Fibroblast of upper back skin (primary cell): ENCODE measurements at regions not wholly inside any gene's neighbourhood (a gene's known extent, or its start where the extent isn't known, plus 50 kb on each side); places are given as distances from the start of the nearest gene placed in this dataset.

Experiments
- DNase-seq: peaks from one replicate; pipeline ENCODE4 v3.0.0-alpha.2; 2013

DNA sequence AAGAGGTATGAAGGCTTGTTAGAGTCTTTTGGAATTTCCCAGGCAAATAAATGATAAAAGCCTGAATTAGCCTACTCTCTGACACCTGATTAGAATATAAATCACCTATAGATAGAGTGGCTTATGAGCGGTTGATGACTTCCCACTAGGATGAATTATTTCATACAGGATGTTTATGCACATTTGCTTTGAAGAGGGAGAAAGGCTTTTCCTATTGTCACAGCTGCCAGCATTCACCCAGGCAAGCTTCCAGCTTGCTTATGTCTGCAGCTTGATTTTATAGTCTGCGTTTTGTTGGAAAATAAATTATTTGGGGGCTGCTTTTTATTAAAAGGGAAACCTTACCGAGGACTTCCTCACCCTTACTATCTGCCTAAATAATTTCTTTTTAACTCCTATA lies 51.3 kb upstream of the EIF2S2 start:
- no peak for DNase-seq

DNA sequence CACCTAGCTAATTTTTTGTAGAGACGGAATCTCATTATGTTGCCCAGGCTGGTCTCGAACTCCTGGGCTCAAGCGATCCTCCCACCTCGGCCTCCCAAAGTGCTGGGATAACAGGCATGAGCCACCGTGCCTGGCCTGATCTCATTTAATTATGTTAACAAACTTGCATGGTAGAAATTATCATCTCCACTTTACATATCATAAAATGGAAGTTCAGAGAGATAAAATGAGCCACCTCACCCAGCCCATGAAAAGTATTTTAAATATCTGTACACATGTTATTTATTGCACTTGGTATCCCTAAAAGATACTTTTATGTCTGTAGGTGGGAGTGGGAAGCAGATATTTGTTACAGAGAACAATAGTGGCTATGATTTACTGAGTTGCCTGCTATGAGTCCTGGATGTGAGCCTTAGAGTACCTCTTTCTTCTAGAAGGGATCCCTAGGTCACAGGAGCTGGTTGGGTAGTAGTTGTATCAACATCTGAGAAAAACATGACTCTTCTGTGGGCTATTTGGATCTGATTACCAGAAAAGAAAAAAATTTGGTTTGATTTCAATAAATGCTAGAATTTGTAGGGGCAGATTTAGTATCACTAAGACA lies 52.4 kb upstream of the EIF2S2 start:
- no peak for DNase-seq

DNA sequence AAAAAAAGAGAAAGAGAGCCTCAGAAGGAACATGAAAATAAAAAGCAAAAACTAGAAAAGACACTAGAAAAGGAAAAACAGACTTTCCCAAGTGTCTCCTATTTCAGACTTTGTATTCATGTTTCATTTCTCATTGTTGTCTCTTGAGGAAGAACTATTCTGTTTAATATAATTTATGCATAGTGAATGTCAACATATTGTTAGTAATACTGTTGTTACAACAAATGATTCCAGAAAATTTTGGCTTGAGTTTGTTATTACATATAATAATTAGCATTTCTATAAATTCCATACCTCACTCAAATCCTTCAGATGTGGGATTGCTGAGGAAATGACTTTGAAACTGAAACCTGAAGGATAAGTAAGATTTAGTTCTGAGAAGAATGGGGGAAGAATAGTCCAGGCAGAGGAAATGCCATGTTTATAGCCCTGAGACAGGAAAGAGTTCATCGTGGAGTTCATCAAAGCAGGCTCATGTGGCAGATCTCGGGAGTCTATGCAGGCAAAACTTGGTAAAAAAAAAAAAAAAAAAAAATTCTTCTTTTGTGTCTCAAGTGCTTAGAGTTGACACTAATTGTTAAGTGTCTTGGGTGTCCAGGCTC lies 53.1 kb upstream of the EIF2S2 start:
- no peak for DNase-seq

DNA sequence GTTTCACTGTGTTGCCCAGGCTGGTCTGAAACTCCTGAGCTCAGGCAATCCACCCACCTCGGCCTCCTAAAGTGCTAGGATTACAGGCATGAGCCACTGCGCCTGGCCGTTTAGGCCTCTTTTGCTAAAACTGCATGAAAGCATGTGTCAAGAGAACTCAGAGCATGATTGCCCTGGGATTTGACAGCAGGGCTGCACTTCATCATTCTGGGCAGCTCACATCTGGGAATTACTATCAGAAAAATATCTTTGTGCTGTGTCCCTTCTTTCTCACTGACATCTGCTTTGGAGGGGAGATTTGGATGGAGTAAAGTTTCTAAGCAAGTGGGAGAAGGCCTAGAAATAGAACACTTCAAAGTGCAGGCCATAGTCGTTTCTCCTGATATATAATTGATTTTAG lies 59.6 kb upstream of the EIF2S2 start:
- no peak for DNase-seq

DNA sequence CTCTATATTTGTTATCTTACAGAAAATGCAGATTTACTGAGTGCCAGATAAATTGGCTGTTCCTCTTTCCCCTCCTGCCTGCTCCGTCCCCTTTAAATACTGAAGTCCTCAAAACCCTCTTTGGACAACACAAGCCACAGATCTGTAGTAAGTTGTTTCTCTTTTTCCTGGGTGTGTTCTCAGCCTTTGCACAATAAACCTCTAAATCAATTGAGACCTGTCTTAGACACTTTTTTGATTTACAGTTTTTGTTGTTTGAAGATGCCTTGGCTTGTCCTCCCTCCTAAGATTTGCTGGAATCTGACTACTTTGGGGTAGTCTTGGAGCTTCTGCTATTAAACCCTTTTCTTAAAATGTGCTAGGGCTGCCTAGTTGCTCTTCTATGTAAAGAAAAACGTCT lies 60.9 kb upstream of the EIF2S2 start:
- DNase-seq: no peak

DNA sequence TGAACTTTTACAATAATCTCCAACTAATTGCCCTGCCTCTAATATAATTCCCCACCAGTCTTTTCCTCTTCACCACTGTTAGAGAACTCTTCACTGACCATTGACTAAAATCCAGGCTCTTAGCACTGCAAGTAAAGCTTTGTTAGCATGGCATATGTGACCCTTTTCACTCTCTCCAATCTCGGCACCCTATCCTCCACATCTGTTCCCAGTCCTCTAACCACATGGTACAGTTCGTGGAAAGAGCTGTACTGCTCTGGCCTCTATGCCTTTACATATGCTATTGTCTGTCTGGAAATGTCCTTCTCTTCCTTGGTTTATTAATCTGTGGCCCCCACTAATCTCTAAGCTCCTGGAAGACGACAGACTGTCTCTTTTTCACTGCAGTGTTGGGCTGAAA lies 63.0 kb upstream of the EIF2S2 start:
- no peak for DNase-seq

DNA sequence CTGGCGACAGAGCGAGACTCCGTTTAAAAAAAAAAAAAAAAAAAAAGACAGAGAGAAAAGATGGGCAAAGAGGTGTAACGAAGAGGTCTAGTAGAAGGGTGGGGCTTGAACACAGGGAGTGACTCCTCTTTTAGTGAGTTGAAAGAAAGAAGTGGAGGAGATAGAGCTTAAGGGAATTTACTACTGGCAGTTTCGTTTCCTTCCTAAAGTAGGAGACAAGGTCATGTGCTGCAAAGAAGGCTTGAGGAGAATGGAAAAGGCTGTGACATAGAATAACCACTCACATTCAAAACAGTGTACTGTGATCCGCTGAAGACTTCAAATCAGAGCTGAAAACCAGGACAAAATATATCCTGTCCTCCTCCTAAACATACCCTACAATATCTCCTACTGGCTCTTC lies 63.8 kb upstream of the EIF2S2 start:
- DNase-seq: no peak

DNA sequence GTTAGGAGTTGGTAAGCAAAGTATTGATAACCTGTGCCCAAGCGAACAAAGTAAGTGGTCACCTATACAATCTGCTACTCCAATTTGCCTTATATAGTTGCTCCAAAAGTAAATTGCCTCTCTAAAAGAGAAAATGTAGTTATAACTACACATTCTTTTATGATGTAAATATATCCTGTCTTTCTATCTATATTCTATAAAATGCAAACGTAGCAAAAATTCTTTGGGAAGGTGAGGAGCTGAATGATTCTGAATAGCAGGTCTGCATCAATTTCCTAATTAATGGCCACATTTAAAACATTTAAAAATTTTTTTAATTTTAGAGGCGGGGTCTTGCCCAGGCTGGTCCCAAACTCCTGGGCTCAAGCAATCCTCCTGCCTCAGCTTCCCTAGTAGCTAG lies 64.2 kb upstream of the ASIP start:
- no peak for DNase-seq

DNA sequence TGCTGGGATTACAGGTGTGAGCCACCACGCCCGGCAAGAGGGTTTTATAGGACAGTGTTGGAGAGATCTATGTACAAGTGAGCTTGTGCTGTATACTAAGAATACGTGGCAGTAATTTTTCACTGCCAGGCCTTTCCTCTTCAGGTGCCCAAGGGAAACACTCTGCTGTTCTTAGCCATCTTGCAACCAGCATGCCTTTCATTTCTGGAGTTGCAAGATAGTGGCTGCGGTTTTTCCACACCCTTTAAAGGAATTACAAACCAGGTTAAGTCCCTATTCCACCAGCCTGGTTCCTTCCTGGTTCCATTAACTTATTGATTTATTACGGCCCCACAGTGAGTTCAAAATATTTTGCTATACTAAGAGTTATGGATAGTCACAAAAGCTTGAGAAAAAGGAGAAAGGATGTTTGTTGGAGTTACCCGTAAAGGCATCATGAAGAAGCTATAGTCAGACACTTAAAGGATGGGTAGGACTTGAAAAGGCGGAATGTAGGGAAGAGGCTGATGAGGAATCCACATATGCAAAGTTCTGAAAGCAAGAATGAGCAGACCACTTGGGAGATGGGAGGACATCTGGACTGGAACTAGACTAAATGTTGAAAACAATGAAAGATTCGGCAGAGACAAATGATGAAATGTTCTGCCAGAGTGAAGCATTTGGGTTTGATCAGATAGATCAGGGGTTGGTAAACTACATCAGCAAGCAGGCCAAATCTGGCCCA lies 61.4 kb upstream of the ASIP start:
- DNase-seq: peak; percentile 50

DNA sequence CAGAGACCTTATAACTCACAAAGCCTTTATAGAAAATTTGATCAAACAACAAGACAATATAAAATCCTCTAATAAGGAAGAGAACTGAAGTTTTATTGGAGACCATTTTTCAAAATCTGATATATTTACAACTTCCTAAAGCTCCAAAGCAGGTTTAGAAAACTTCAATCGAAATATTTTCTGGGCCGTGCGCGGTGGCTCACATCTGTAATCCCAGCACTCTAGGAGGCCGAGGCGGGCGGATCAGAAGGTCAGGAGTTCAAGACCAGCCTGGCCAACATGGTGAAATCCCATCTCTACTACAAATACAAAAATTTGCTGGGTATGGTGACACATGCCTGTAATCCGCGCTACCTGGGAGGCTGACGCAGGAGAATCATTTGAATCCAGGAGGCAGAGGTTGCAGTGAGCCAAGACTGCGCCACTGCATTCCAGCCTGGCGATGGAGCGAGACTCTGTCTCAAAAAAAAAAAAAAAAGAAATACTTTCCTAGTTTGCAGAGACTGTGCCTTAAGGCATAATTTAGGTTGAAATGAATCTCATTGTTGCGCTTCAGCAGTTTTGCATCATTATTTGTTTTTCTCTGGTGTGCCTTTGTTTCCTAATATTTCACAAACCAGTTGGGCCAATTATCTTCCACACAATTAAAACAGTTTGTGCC lies 60.6 kb upstream of the ASIP start:
- DNase-seq: peak; percentile 26

DNA sequence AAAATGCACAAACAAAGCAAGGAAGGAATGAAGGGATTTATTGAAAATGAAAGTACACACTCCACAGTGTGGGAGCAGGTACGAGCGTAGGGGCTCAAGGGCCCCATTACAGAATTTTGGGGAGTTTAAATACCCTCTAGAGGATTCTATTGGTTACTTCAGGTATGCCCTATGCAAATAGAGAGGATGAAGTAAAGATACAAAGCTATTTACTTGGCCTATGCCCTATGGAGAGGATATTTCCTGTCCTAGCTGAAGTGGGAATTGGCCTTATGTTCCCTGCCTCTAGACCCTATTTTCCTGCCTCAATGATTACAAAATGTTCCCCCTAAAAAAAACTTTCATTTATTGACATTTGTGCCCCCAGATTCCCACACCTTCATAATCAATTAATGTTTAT lies 59.7 kb upstream of the ASIP start:
- no peak for DNase-seq

DNA sequence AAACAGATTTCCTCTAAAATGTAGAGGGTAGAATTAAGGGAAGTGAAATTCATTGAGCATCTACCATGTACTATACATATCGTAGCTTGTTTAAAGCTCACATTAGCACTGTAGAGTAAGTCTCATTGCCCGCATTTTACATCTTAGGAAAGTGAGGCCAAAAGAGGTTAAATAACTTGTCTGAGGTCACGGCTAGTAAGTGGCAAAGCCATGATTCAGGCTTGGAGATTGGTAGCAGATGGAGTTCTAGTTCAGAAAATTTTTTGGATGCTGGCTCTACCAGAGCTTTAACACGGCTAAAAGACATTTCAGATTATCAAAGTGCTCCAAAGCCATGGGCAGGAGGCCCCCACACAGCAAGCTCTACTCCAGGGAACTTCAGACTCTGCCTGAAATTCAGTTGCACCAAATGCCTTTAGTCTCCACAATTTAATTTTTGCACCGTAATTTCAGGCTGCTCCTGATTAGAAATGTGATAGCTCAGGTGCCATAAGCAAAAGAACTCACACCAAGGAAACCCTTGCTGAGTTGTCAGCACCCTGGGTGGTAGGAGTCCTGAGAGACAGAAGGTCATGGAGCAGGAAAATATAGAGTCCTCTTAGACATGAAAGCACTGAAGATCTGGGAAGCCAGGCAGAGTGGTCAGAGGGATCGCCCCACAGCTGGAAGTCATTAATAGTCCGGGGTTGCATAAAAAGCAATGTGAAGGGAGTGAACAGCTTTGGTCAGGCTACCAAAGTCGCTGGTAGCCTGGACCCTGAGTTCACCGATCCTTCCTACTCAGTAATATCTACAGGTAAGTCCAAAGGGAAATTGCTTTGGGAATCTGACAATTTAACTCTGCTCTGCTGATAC lies 55.2 kb upstream of the ASIP start:
- DNase-seq: peak; percentile 36

DNA sequence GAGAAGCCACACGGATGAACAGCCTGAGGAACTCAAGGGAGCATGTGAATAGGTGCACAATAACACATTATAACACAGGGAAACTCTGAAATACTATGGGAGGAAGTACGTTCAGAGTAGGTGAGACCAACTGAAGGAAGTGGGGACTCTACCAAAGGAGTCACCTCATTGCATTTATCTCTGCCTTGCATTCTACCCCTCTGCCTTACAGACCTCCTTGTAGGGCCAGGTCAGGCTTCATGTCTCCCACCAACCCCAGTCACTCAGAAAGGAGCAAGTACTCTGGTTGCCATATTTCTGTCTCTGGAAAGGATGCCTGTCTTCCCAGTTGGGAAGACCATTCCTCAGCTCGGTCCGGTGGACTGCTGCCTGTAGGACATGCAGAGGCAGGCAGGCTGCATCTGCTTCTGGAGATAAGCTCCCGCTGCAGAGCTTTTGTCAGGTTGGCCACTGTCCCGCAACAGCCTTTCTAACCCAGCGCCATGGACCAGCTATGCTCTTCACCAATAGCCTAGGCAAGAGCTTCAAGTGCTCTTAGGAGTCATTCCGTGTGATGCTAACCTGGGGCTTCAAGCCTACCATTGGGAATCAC lies 51.6 kb upstream of the ASIP start:
- no peak for DNase-seq

DNA sequence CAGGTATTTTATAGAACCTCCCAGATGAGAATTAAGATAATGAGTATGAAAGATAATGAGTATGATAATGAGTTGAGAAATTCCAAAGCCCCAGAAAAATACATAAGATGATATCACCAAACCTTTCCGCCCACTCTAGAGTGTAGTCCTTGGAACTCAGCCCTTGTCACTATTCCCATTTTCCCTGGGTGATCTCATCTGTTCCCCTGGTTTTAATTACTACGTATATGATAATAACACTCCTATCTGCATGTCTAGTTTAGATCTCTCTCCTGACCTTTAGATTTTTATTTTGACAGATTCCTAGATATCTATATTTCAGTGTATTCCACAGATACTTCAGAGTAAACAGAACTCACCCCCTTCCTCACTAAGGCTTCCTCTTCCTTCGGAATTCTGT lies 51.0 kb upstream of the ASIP start:
- no peak for DNase-seq

DNA sequence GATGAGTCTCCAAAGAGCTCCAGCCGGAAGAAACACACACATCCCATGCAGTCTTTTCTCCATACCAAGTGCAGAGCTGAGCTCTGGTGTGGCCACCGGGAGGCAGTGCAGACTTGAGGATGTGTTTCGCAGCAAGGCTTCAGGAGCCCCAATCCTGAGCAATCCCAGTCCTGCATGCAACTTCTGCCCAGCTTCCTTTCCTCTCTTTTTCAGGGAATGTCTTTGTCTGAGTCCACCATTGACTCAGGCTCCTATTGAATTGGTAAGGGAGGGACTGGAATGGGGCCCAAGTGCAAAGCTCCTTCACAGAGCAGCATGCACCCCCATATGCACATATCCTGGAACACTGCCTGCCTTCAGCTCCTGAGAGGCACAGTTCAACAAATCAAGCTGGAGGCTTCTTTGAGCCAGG lies 50.5 kb upstream of the ASIP start:
- DNase-seq: peak; percentile 89
